Fibroblast of pulmonary artery (primary cell): ENCODE measurements at regions not wholly inside any gene's neighbourhood (a gene's known extent, or its start where the extent isn't known, plus 50 kb on each side); places are given as distances from the start of the nearest gene placed in this dataset.

Source experiments
- DNase-seq: peaks from one replicate; pipeline ENCODE4 v3.0.0-alpha.2; 2010; ENCODE audit warnings: low read depth
- H3K4me3 ChIP-seq: replicated peaks from 2 replicates; pipeline ENCODE4 v1.5.1; 2011; ENCODE audit warnings: low read depth, mild to moderate bottlenecking, control low read depth, low read length, moderate library complexity
- TF ChIP-seq, protein P1 (sequence below): IDR thresholded peaks from 2 replicates; pipeline ENCODE4 v1.5.1; 2011; ENCODE audit warnings: mild to moderate bottlenecking, control low read depth, low read length, inconsistent platforms; ENCODE audit errors: missing control alignments

DNA sequence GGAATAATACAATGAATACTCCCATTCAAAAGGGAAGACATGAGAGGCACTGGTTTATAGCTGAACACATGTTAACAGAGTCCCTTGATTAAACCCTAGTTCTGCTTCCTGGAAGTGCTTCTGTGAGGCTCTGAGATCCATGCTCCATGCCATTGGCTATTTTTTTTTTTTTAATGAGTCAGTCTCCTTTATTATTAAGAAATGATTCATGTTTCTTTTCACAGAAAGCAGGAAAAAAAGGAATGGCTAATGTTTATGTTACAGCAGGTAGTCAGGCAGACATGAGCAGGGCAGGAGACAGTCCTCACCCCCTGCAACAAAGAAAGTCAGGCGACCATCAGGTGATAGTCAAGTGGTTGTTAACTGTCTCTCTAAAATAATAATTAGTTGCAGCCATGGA is 598.7 kb downstream of the EPHA5 start:
- DNase-seq = no peak
- TF ChIP-seq, protein P1, sequence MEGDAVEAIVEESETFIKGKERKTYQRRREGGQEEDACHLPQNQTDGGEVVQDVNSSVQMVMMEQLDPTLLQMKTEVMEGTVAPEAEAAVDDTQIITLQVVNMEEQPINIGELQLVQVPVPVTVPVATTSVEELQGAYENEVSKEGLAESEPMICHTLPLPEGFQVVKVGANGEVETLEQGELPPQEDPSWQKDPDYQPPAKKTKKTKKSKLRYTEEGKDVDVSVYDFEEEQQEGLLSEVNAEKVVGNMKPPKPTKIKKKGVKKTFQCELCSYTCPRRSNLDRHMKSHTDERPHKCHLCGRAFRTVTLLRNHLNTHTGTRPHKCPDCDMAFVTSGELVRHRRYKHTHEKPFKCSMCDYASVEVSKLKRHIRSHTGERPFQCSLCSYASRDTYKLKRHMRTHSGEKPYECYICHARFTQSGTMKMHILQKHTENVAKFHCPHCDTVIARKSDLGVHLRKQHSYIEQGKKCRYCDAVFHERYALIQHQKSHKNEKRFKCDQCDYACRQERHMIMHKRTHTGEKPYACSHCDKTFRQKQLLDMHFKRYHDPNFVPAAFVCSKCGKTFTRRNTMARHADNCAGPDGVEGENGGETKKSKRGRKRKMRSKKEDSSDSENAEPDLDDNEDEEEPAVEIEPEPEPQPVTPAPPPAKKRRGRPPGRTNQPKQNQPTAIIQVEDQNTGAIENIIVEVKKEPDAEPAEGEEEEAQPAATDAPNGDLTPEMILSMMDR = no peak
- no peak overlapping the region for H3K4me3 ChIP-seq

DNA sequence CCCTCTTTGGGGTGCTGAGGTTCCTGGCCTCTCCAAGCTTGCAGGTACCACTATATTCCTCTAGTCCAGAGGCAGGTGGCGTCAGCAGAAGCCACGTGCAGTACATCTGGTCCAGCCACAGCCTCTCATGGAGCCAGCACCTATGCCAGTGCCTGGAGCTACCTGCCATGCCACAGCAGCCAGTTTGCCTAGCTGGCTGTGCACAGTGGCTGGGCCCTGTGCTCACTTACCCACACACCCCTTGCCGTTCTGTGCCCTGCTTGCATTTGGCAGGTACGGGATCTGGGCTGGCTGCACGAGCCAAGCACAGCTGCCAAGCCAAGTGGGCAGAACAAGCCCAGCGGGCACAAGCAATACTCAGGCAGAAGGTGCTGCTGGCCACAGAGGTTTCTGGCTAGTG is 601.1 kb downstream of the EPHA5 start:
- DNase-seq = no peak
- TF ChIP-seq, protein P1 = no peak
- H3K4me3 ChIP-seq = no peak overlapping the region

DNA sequence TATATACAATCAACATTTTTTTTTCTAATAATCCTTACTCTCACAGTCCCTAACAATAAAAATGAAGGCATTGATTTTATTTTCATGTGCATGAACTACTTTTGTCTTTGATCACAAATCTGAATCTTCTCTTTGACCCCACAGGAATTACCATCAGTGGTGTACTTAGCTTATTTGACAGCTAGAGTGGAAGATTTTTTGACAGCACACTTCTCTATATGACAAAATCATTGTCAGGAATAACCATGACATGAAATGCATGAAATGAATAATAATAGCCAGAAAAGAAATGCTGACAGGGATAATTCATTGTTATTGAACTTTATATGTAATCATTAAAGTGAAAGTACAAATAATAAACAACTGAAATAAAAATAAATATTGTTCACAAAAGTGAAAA is 604.2 kb downstream of the EPHA5 start:
- no peak for DNase-seq
- no peak overlapping the region for H3K4me3 ChIP-seq
- TF ChIP-seq, protein P1 = no peak

DNA sequence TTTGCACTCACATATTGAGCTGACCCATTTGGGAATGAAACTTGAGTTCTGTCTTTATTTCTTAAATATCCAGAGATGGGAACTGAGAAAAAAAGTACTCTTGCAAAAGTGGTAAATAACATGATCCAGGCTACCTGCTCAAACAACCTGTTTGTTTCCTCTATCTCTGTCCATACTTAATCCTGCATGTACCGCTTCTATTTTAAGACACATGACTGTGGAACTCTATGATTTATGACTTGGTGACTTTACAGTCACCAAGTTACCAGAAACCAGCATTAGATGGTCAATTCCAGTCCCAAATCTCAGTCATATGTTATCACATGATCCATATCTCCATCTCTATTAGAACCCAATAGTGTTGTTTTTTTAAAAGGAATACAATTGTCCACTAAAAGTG is 606.7 kb downstream of the EPHA5 start:
- H3K4me3 ChIP-seq = no peak overlapping the region
- TF ChIP-seq, protein P1 = no peak
- DNase-seq = no peak

DNA sequence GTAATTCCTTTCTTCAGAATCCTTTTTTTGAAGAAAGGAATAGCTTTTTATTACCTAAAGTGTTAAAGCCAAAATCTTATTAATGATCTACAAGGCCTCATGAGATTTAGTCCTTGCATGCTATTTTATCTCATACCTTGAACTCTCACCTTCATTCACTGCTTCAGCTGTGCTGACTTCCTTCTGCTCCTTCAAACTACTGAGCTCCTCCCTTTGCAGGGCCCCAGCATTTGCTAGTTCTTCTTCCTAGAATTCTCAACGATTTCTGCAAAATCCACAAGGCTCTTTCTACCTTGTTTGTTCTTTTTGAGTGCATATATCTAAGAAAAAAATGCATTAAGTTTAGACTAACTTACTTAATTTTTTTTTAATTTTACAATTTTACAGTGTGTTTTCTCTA is 619.5 kb downstream of the EPHA5 start:
- no peak for DNase-seq
- TF ChIP-seq, protein P1 = no peak
- no peak overlapping the region for H3K4me3 ChIP-seq

DNA sequence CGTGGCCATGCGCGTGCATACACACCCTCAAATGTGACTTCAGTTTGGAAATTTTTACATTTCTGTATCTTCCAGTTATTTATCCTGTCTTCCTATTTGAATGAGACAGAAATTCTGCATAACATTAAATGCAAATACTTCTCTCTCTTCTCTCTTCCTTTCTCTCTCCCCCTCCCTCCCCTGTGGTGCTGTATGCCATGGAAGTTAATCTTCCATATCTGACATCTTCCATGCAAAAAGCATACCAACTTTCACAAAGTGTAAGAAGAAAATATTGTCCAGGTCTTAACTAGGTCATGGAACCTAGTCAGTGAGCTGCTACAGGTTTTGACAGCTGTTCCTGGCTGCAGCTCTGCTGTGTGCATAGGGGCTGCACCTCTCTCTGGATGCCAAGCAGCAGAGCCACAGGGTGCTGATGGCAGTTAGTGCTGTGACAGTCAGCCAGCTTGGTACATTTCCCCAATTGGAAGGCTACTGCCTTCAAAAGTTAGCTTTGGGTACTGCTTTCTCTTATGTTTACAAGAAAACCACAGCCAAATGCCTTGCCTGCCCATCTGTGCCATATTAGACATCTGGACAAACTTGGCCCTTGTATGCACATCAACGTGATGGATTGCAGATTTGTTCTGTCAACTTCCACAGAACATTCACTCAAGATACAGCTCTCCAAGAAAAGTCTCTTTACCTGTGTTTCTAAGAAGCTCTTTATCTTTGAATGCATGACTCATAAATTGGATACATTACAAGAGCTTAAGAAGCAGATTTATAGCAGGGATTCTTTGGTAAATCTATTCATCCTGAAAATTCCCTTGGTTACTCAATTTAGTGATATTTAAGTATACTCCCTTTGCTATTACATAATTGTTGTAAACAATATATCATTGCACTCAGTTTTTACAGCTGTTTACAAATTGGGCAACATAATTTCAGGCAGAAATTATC is 623.8 kb downstream of the EPHA5 start:
- peak; percentile 36 for DNase-seq

More for the DNA sequence above, 623.8 kb downstream of the EPHA5 start:
- no peak overlapping the region for H3K4me3 ChIP-seq
- TF ChIP-seq, protein P1 = no peak
